ENCODE measurements at regions not wholly inside any gene's neighbourhood (a gene's known extent, or its start where the extent isn't known, plus 50 kb on each side); places are given as distances from the start of the nearest gene placed in this dataset.

- TF ChIP-seq CTCF (IDR thresholded peaks at IDR 0.05; ENCODE audit: insufficient read depth, low read length) (no peak), POLR2AphosphoS5 (IDR thresholded peaks at IDR 0.05; ENCODE audit: low read depth) (no peak)
Observed at GRCh38 chr6:43849844-43850243, 79.8 kb downstream of the VEGFA start.
